ENCODE measurements at regions not wholly inside any gene's neighbourhood (a gene's known extent, or its start where the extent isn't known, plus 50 kb on each side); places are given as distances from the start of the nearest gene placed in this dataset.

DNA sequence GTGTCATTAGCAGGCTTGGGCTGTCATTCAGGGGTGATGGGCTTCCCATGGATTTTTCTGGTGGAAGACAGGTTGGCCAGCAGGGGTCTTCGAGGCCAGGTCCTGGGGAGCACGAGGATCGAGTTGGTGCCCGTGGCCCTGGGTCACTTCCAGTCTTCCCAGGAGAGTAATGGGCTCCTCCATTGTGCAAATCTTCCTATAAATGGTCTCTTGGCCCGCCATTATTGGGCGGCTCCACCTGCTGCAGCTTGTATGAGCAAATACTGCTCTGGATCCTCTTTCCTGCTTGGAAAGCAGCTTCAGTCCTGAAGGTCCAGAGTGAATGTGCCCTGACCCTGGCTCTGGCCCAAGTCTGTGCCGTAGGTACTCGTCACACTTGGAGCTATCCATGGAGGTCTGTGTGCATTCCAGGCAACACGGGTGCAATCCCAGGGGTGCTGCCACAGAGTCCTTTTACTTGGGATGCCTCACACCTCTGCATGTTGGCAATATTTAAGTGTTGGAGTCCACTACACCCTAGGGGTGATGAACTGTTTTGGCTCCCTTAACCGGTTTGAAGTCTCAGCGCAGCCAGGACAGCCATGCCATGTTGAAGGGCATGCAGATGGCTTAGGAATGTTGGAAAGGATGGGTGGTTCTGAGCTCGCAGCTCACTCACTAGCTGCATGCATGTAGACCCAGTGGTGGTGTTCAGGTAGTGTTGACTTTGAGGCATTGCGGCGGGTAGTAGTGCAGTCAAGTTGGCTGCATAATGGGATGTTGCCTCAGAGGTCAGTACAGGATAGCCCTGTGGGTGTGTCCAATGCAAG, 97.6 kb downstream of the SNRPN start:
- TF ChIP-seq POLR2A (IDR thresholded peaks at IDR 0.05; ENCODE audit: low read depth, low read length) (no peak), RCOR1 (IDR thresholded peaks at IDR 0.05; ENCODE audit: insufficient replicate concordance, low read length) (no peak), FOS (IDR thresholded peaks at IDR 0.05; ENCODE audit: low read depth, low read length) (no peak), SMC3 (IDR thresholded peaks at IDR 0.05; ENCODE audit: low read depth, low read length) (no peak), MAFK (IDR thresholded peaks at IDR 0.05; ENCODE audit: low read depth, low read length) (no peak), CHD1 (IDR thresholded peaks at IDR 0.05; ENCODE audit: low read depth, low read length) (no peak), MXI1 (IDR thresholded peaks at IDR 0.05; ENCODE audit: borderline replicate concordance, low read depth, low read length) (no peak), USF2 (IDR thresholded peaks at IDR 0.05; ENCODE audit: low read depth, low read length) (no peak), RFX5 (IDR thresholded peaks at IDR 0.05; ENCODE audit: low read depth, low read length) (no peak), CEBPB (IDR thresholded peaks at IDR 0.05; ENCODE audit: low read depth, low read length) (no peak), MAZ (IDR thresholded peaks at IDR 0.05; ENCODE audit: borderline replicate concordance, low read depth, low read length) (no peak)
- TF ChIP-seq, protein P1, sequence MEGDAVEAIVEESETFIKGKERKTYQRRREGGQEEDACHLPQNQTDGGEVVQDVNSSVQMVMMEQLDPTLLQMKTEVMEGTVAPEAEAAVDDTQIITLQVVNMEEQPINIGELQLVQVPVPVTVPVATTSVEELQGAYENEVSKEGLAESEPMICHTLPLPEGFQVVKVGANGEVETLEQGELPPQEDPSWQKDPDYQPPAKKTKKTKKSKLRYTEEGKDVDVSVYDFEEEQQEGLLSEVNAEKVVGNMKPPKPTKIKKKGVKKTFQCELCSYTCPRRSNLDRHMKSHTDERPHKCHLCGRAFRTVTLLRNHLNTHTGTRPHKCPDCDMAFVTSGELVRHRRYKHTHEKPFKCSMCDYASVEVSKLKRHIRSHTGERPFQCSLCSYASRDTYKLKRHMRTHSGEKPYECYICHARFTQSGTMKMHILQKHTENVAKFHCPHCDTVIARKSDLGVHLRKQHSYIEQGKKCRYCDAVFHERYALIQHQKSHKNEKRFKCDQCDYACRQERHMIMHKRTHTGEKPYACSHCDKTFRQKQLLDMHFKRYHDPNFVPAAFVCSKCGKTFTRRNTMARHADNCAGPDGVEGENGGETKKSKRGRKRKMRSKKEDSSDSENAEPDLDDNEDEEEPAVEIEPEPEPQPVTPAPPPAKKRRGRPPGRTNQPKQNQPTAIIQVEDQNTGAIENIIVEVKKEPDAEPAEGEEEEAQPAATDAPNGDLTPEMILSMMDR (conservative IDR thresholded peaks at IDR 0.05; ENCODE audit: low read depth, low read length), result no peak
